Hepatocyte (in vitro differentiated cells): ENCODE measurements at regions not wholly inside any gene's neighbourhood (a gene's known extent, or its start where the extent isn't known, plus 50 kb on each side); places are given as distances from the start of the nearest gene placed in this dataset.

Experiments
- DNase-seq: peaks from one replicate; pipeline ENCODE4 v3.0.0-alpha.2; 2016; ENCODE audit warnings: low spot score
- H2AFZ ChIP-seq: fragments of 200-600 bp; sonication (generic); 2 replicates; pipeline ENCODE4 v1.6.0; 2016; ENCODE audit warnings: antibody characterized with exemption, mild to moderate bottlenecking
- H3K27ac ChIP-seq: fragments of 200-600 bp; sonication (generic); 2 replicates; pipeline ENCODE4 v1.5.1; 2016; ENCODE audit warnings: mild to moderate bottlenecking
- H3K27me3 ChIP-seq: fragments of 200-600 bp; sonication (generic); 2 replicates; pipeline ENCODE4 v1.6.1; 2016
- H3K36me3 ChIP-seq: fragments of 200-600 bp; sonication (generic); replicated peaks from 2 replicates; pipeline ENCODE4 v1.5.1; 2016; ENCODE audit warnings: low read depth; ENCODE audit not compliant: insufficient read depth
- H3K4me1 ChIP-seq: fragments of 200-600 bp; sonication (generic); 2 replicates; pipeline ENCODE4 v1.5.1; 2016; ENCODE audit warnings: mild to moderate bottlenecking, moderate library complexity; ENCODE audit not compliant: insufficient read depth
- H3K4me2 ChIP-seq: fragments of 200-600 bp; sonication (generic); 2 replicates; pipeline ENCODE4 v1.6.0; 2016
- H3K4me3 ChIP-seq: fragments of 200-600 bp; sonication (generic); 2 replicates; pipeline ENCODE4 v1.5.1; 2016; ENCODE audit warnings: mild to moderate bottlenecking
- H3K79me2 ChIP-seq: fragments of 200-600 bp; sonication (generic); 2 replicates; pipeline ENCODE4 v1.6.0; 2017; ENCODE audit warnings: mild to moderate bottlenecking
- H3K9me2 ChIP-seq: fragments of 200-600 bp; sonication (generic); replicated peaks from 2 replicates; pipeline ENCODE4 v1.6.0; 2017; ENCODE audit warnings: mild to moderate bottlenecking; ENCODE audit not compliant: insufficient read depth
- H3K9me3 ChIP-seq: fragments of 200-600 bp; sonication (generic); 2 replicates; pipeline ENCODE4 v1.5.1; 2016; ENCODE audit warnings: low read depth, mild to moderate bottlenecking
- H4K20me1 ChIP-seq: fragments of 200-600 bp; sonication (generic); 2 replicates; pipeline ENCODE4 v1.6.0; 2016; ENCODE audit warnings: mild to moderate bottlenecking; ENCODE audit not compliant: insufficient read depth, poor library complexity, severe bottlenecking
- EZH2 ChIP-seq: fragments of 200-600 bp; sonication (generic); IDR thresholded peaks from 2 replicates; pipeline ENCODE4 v1.6.1; 2016; ENCODE audit warnings: antibody characterized with exemption, mild to moderate bottlenecking, borderline replicate concordance
- EZH2phosphoT487 ChIP-seq: fragments of 200-600 bp; sonication (generic); IDR thresholded peaks from one replicate; pipeline ENCODE4 v1.6.1; 2018; ENCODE audit warnings: antibody characterized with exemption, mild to moderate bottlenecking, low read depth, moderate library complexity; ENCODE audit not compliant: unreplicated experiment, severe bottlenecking
- WGBS: methylation state at CpG from one replicate; pipeline ENCODE4 v1.1.6; 2016; ENCODE audit warnings: low lambda C conversion rate; ENCODE audit errors: missing lambda C conversion rate; 5-methylcytosine and 5-hydroxymethylcytosine counted together
- TF ChIP-seq, protein P1 (sequence below): fragments of 200-600 bp; sonication (generic); IDR thresholded peaks from 2 replicates; pipeline ENCODE4 v1.5.1; 2016; ENCODE audit warnings: antibody characterized with exemption, mild to moderate bottlenecking; ENCODE audit not compliant: poor library complexity

GRCh38 chr1:95584315-95584714 lies 350.3 kb downstream of the RWDD3 start:
- H3K4me3 ChIP-seq: no peak overlapping the region
- H3K9me3 ChIP-seq: no peaks in the 10 kb centered on the region
- H3K9me2 ChIP-seq: no peaks in the 10 kb centered on the region
- no peaks in the 10 kb centered on the region for H3K36me3 ChIP-seq
- H2AFZ ChIP-seq: no peak overlapping the region
- H4K20me1 ChIP-seq: no peaks in the 10 kb centered on the region
- no peak overlapping the region for H3K4me2 ChIP-seq
- no peaks in the 10 kb centered on the region for H3K27me3 ChIP-seq
- over 99% methylated on average over 4 of the region's 4 CpGs for WGBS
- H3K4me1 ChIP-seq: no peaks in the 10 kb centered on the region
- TF ChIP-seq EZH2phosphoT487 (no peak), EZH2 (no peak)
- TF ChIP-seq, protein P1, sequence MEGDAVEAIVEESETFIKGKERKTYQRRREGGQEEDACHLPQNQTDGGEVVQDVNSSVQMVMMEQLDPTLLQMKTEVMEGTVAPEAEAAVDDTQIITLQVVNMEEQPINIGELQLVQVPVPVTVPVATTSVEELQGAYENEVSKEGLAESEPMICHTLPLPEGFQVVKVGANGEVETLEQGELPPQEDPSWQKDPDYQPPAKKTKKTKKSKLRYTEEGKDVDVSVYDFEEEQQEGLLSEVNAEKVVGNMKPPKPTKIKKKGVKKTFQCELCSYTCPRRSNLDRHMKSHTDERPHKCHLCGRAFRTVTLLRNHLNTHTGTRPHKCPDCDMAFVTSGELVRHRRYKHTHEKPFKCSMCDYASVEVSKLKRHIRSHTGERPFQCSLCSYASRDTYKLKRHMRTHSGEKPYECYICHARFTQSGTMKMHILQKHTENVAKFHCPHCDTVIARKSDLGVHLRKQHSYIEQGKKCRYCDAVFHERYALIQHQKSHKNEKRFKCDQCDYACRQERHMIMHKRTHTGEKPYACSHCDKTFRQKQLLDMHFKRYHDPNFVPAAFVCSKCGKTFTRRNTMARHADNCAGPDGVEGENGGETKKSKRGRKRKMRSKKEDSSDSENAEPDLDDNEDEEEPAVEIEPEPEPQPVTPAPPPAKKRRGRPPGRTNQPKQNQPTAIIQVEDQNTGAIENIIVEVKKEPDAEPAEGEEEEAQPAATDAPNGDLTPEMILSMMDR: no peak
- no peak for DNase-seq
- no peaks in the 10 kb centered on the region for H3K79me2 ChIP-seq
- no peak overlapping the region for H3K27ac ChIP-seq

DNA sequence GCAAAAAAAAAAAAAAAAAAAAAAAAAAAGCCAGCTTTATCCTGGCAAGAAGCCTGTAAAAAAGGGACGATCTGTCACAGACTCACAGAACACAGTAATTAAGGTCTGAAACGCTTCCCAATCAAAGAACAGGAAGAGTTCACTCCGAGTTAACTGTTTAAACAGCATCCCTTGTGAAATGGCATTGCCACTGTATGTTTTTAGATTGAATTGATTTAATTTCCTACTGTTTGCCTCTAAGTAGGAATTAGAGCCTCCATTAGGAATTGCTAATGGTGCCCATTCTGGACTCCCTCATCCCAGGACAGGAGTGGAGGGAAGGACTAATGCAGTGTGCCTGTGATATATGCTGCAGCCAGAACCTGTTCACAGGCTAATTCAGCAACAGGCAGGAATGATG lies 370.8 kb downstream of the RWDD3 start:
- Histone ChIP-seq H3K9me2 (no peaks in the 10 kb centered on the region), H2AFZ (no peak overlapping the region), H3K79me2 (no peaks in the 10 kb centered on the region), H3K4me2 (no peak overlapping the region), H3K9me3 (no peaks in the 10 kb centered on the region), H3K27ac (no peak overlapping the region), H3K4me1 (no peaks in the 10 kb centered on the region), H4K20me1 (no peaks in the 10 kb centered on the region), H3K27me3 (no peaks in the 10 kb centered on the region), H3K36me3 (no peaks in the 10 kb centered on the region), H3K4me3 (no peak overlapping the region)
- TF ChIP-seq, protein P1: no peak
- no peak for TF ChIP-seq EZH2
- no peak for TF ChIP-seq EZH2phosphoT487
- 27% methylated on average over 3 of the region's 3 CpGs for WGBS
- DNase-seq: no peak

DNA sequence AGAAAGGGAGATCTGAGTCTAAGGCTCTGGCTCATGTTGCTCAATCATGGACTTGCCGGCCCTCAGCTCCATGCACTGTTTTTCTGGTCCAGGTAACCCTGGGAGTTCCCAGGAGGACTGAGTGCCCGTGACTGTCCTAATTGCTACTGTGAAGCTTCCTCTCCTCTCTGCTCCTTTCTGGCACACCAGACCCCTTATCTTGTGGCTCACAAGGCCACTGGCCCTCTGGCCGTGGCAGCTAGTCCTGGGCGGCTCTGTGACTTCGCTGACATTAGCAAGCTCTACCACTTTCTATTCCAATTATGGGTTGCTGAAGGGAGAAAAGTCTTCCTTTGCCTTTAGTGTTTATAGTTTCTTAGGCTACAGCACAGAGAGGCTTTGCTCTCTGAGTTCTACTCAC lies 380.2 kb downstream of the RWDD3 start:
- Histone ChIP-seq H3K79me2 (no peaks in the 10 kb centered on the region), H3K36me3 (no peaks in the 10 kb centered on the region), H2AFZ (no peak overlapping the region), H3K9me3 (no peaks in the 10 kb centered on the region), H3K27me3 (no peaks in the 10 kb centered on the region), H3K4me2 (no peak overlapping the region), H3K4me3 (no peak overlapping the region), H3K4me1 (no peaks in the 10 kb centered on the region), H4K20me1 (no peaks in the 10 kb centered on the region), H3K27ac (no peak overlapping the region), H3K9me2 (no peaks in the 10 kb centered on the region)
- TF ChIP-seq EZH2phosphoT487: no peak
- no peak for TF ChIP-seq EZH2
- TF ChIP-seq, protein P1: no peak
- no peak for DNase-seq
- WGBS: 89% methylated on average over 5 of the region's 5 CpGs

DNA sequence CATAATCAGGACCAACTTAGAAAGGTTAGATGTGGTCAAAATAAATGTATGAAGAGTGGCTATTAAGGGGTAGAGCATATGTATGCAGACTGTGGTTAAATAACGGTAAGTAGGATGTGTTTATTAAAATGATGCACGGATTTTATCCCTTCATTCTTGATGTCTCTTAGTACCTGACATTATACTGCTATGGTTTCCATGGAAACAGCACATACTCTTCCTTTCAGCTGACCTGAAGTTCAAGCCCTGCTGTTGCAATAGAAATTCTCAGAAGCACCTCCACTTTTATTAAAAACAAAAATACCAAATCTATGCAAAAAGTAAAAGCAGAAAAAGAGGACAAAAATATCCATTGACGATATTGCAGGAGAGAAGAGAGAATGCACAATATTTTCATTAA lies 381.4 kb downstream of the RWDD3 start:
- Histone ChIP-seq H3K27me3 (no peaks in the 10 kb centered on the region), H3K27ac (no peak overlapping the region), H3K9me2 (no peaks in the 10 kb centered on the region), H3K4me3 (no peak overlapping the region), H3K4me2 (no peak overlapping the region), H3K9me3 (no peaks in the 10 kb centered on the region), H3K79me2 (no peaks in the 10 kb centered on the region), H4K20me1 (no peaks in the 10 kb centered on the region), H3K4me1 (no peaks in the 10 kb centered on the region), H3K36me3 (no peaks in the 10 kb centered on the region), H2AFZ (no peak overlapping the region)
- whole genome bisulfite sequencing: 83% methylated on average over 3 of the region's 3 CpGs
- TF ChIP-seq, protein P1: no peak
- TF ChIP-seq EZH2phosphoT487: no peak
- no peak for TF ChIP-seq EZH2
- no peak for DNase-seq
